H9 (cell line): ENCODE measurements at regions not wholly inside any gene's neighbourhood (a gene's known extent, or its start where the extent isn't known, plus 50 kb on each side); places are given as distances from the start of the nearest gene placed in this dataset.

Experiments
- DNase-seq: peaks from one replicate; pipeline ENCODE4 v3.0.0-alpha.2; 2017
- H2AFZ ChIP-seq: one replicate; pipeline ENCODE4 v1.6.1; 2013; ENCODE audit warnings: mild to moderate bottlenecking, low read length, control low read depth, moderate library complexity
- H2AK5ac ChIP-seq: 2 replicates; pipeline ENCODE4 v1.6.1; 2013; ENCODE audit warnings: low read length, control low read depth, mixed read lengths; ENCODE audit not compliant: insufficient read length
- H2BK120ac ChIP-seq: one replicate; pipeline ENCODE4 v1.6.1; 2013; ENCODE audit warnings: low read depth, mild to moderate bottlenecking, low read length, control low read depth, inconsistent platforms; ENCODE audit not compliant: poor library complexity, severe bottlenecking
- H2BK12ac ChIP-seq: 2 replicates; pipeline ENCODE4 v1.6.1; 2013; ENCODE audit warnings: low read length, control low read depth, mixed read lengths, low read depth; ENCODE audit not compliant: insufficient read length
- H2BK15ac ChIP-seq: 2 replicates; pipeline ENCODE4 v1.6.1; 2013; ENCODE audit warnings: low read depth, low read length, control low read depth
- H2BK20ac ChIP-seq: one replicate; pipeline ENCODE4 v1.6.1; 2013; ENCODE audit warnings: low read depth, mild to moderate bottlenecking, low read length, control low read depth, inconsistent platforms; ENCODE audit not compliant: poor library complexity, severe bottlenecking
- H2BK5ac ChIP-seq: 2 replicates; pipeline ENCODE4 v1.6.1; 2013; ENCODE audit warnings: low read length, control low read depth, mixed read lengths; ENCODE audit not compliant: insufficient read length
- H3K14ac ChIP-seq: 2 replicates; pipeline ENCODE4 v1.6.1; 2013; ENCODE audit warnings: low read length, control low read depth; ENCODE audit not compliant: insufficient read depth
- H3K18ac ChIP-seq: 2 replicates; pipeline ENCODE4 v1.6.1; 2013; ENCODE audit warnings: low read depth, mild to moderate bottlenecking, mixed read lengths, low read length, control low read depth; ENCODE audit not compliant: insufficient read length
- H3K23ac ChIP-seq: 2 replicates; pipeline ENCODE4 v1.6.1; 2013; ENCODE audit warnings: low read length, control low read depth, mixed read lengths, low read depth; ENCODE audit not compliant: insufficient read length
- H3K23me2 ChIP-seq: 2 replicates; pipeline ENCODE4 v1.6.1; 2013; ENCODE audit warnings: low read depth, mild to moderate bottlenecking, mixed read lengths, low read length, control low read depth; ENCODE audit not compliant: insufficient read length, poor library complexity, severe bottlenecking
- H3K27ac ChIP-seq: 2 replicates; pipeline ENCODE4 v1.5.1; 2013; ENCODE audit warnings: low read length, control low read depth, mixed read lengths, low read depth; ENCODE audit not compliant: insufficient read length
- H3K27me3 ChIP-seq: 2 replicates; pipeline ENCODE4 v1.6.1; 2013; ENCODE audit warnings: low read length, control low read depth, inconsistent platforms; ENCODE audit not compliant: insufficient read depth
- H3K4ac ChIP-seq: 2 replicates; pipeline ENCODE4 v1.6.1; 2013; ENCODE audit warnings: low read depth, mild to moderate bottlenecking, control low read depth, inconsistent platforms, low read length, moderate library complexity
- H3K4me1 ChIP-seq: 2 replicates; pipeline ENCODE4 v1.6.1; 2013; ENCODE audit warnings: low read length, control low read depth, inconsistent platforms; ENCODE audit not compliant: insufficient read depth
- H3K4me2 ChIP-seq: 2 replicates; pipeline ENCODE4 v1.6.1; 2013; ENCODE audit warnings: low read length, control low read depth, mixed read lengths; ENCODE audit not compliant: insufficient read length, insufficient read depth
- H3K56ac ChIP-seq: 2 replicates; pipeline ENCODE4 v1.6.1; 2013; ENCODE audit warnings: low read depth, mild to moderate bottlenecking, mixed read lengths, low read length, control low read depth; ENCODE audit not compliant: insufficient read length
- H3K79me1 ChIP-seq: 2 replicates; pipeline ENCODE4 v1.6.1; 2013; ENCODE audit warnings: low read depth, mild to moderate bottlenecking, moderate library complexity, low read length, control low read depth, inconsistent platforms; ENCODE audit not compliant: insufficient read depth, poor library complexity, severe bottlenecking
- H3K79me2 ChIP-seq: 2 replicates; pipeline ENCODE4 v1.6.1; 2013; ENCODE audit warnings: low read length, control low read depth, inconsistent platforms; ENCODE audit not compliant: insufficient read depth
- H3K9ac ChIP-seq: 2 replicates; pipeline ENCODE4 v1.6.1; 2013; ENCODE audit warnings: low read length, control low read depth, mixed read lengths; ENCODE audit not compliant: insufficient read length; ENCODE audit errors: extremely low read depth
- H3K9me3 ChIP-seq: one replicate; pipeline ENCODE4 v1.6.1; 2013; ENCODE audit warnings: low read depth, low read length, inconsistent platforms; ENCODE audit not compliant: control insufficient read depth
- H3T11ph ChIP-seq: one replicate; pipeline ENCODE4 v1.6.1; 2013; ENCODE audit warnings: mild to moderate bottlenecking, low read length, control low read depth, inconsistent platforms
- H4K20me1 ChIP-seq: one replicate; pipeline ENCODE4 v1.6.1; 2013; ENCODE audit not compliant: control insufficient read depth, insufficient read length, insufficient read depth
- H4K5ac ChIP-seq: 2 replicates; pipeline ENCODE4 v1.6.1; 2013; ENCODE audit warnings: low read depth, mild to moderate bottlenecking, mixed read lengths, low read length, control low read depth; ENCODE audit not compliant: insufficient read length
- H4K8ac ChIP-seq: replicated peaks from 2 replicates; pipeline ENCODE4 v1.6.1; 2013; ENCODE audit warnings: low read length, control low read depth, mixed read lengths, low read depth; ENCODE audit not compliant: insufficient read length
- H4K91ac ChIP-seq: 2 replicates; pipeline ENCODE4 v1.6.1; 2013; ENCODE audit warnings: low read depth, mild to moderate bottlenecking, moderate library complexity, mixed read lengths, low read length, control low read depth; ENCODE audit not compliant: insufficient read length
- H3K27ac Mint-ChIP-seq, 3 experiments: 2 replicates in 2 of 3; 3 replicates in 1 of 3; pipeline ENCODE4 v1.8.0; 2020 to 2021; ENCODE audit warnings: mixed read lengths in 3 of 3, mild to moderate bottlenecking in 1 of 3, moderate library complexity in 1 of 3
- H3K27me3 Mint-ChIP-seq: 2 replicates; pipeline ENCODE4 v1.8.0; 2021; ENCODE audit warnings: low read depth, mild to moderate bottlenecking, moderate library complexity, mixed read lengths
- H3K36me3 Mint-ChIP-seq, 3 experiments: 2 replicates in 2 of 3; 3 replicates in 1 of 3; pipeline ENCODE4 v1.8.0; 2020 to 2021; ENCODE audit warnings: low read depth in 3 of 3, mixed read lengths in 3 of 3; ENCODE audit not compliant: insufficient read depth in 1 of 3
- H3K4me1 Mint-ChIP-seq, 2 experiments: 2 replicates each; pipeline ENCODE4 v1.8.0; 2020; ENCODE audit warnings: mixed read lengths in 2 of 2
- H3K4me3 Mint-ChIP-seq, 2 experiments: 2 replicates in 1 of 2; 3 replicates in 1 of 2; pipeline ENCODE4 v1.8.0; 2020 to 2021; ENCODE audit warnings: mild to moderate bottlenecking in 2 of 2, mixed read lengths in 2 of 2, moderate library complexity in 1 of 2
- H3K9me3 Mint-ChIP-seq, 2 experiments: 2 replicates in 1 of 2; 3 replicates in 1 of 2; pipeline ENCODE4 v1.8.0; 2020; ENCODE audit warnings: mild to moderate bottlenecking in 2 of 2, mixed read lengths in 2 of 2, moderate library complexity in 1 of 2
- WGBS: extraction: QIAGEN DNeasy Blood & Tissue Kit; methylation state at CpG from one replicate; pipeline ENCODE4 v1.1.7; 2013; ENCODE audit warnings: missing lambda C conversion rate, low lambda C conversion rate, mixed read lengths; ENCODE audit not compliant: insufficient read length; ENCODE audit errors: extremely low coverage; 5-methylcytosine and 5-hydroxymethylcytosine counted together
- TF ChIP-seq, protein P1 (sequence below): fragments of 200-600 bp; sonication (generic); conservative IDR thresholded peaks from 3 replicates; pipeline ENCODE4 v1.8.0; 2021; ENCODE audit warnings: antibody characterized with exemption, mild to moderate bottlenecking

DNA sequence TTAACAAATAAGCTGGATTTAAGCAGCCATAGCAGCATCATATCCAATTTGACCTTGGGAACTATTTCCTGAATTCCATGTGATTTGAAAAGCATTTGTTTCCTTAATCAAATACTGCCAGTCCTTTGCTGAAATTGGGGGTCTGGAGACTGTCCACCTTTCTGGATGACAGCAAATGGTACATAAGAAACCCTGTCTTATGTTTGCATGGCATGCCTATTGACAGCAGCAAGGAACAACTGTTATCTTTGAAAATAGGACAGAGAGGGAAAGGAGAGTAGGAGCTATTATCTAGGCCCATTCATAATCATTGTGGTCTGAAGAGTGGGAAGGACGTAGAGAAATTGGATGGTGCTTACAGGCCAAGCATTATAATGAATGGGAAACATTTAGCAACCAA is 129.2 kb upstream of the CTNNA2 start:
- Histone ChIP-seq H3K79me2 (no peaks in the 10 kb centered on the region), H3K9ac (no peak overlapping the region), H3K23ac (no peak overlapping the region), H2AFZ (no peak overlapping the region), H3K18ac (no peak overlapping the region), H2AK5ac (no peak overlapping the region), H3K4me2 (no peak overlapping the region), H3T11ph (no peak overlapping the region), H3K4ac (no peak overlapping the region), H2BK5ac (no peak overlapping the region), H3K79me1 (no peaks in the 10 kb centered on the region), H3K14ac (no peak overlapping the region), H4K8ac (no peak overlapping the region), H3K23me2 (no peaks in the 10 kb centered on the region), H2BK120ac (no peak overlapping the region), H4K91ac (no peak overlapping the region), H3K9me3 (no peaks in the 10 kb centered on the region), H4K20me1 (no peaks in the 10 kb centered on the region), H3K4me1 (no peaks in the 10 kb centered on the region), H3K27me3 (no peaks in the 10 kb centered on the region), H3K27ac (no peak overlapping the region), H4K5ac (no peak overlapping the region), H2BK20ac (no peak overlapping the region), H2BK15ac (no peak overlapping the region), H2BK12ac (no peak overlapping the region), H3K56ac (no peak overlapping the region)
- TF ChIP-seq, protein P1, sequence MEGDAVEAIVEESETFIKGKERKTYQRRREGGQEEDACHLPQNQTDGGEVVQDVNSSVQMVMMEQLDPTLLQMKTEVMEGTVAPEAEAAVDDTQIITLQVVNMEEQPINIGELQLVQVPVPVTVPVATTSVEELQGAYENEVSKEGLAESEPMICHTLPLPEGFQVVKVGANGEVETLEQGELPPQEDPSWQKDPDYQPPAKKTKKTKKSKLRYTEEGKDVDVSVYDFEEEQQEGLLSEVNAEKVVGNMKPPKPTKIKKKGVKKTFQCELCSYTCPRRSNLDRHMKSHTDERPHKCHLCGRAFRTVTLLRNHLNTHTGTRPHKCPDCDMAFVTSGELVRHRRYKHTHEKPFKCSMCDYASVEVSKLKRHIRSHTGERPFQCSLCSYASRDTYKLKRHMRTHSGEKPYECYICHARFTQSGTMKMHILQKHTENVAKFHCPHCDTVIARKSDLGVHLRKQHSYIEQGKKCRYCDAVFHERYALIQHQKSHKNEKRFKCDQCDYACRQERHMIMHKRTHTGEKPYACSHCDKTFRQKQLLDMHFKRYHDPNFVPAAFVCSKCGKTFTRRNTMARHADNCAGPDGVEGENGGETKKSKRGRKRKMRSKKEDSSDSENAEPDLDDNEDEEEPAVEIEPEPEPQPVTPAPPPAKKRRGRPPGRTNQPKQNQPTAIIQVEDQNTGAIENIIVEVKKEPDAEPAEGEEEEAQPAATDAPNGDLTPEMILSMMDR: no peak
- Mint-ChIP-seq H3K36me3 (no peaks in the 10 kb centered on the region), H3K4me1 (0 out of 4 replicates have a peak, but pooled peaks cover 0 to 2% of the 10 kb centered on the region in 2 experiments), H3K27me3 (no peaks in the 10 kb centered on the region), H3K9me3 (no peaks in the 10 kb centered on the region), H3K27ac (no peak overlapping the region), H3K4me3 (no peak overlapping the region)
- no peak for DNase-seq
- WGBS: no CpG with 5 or more reads among the region's 1 CpG
